ENCODE measurements at regions not wholly inside any gene's neighbourhood (a gene's known extent, or its start where the extent isn't known, plus 50 kb on each side); places are given as distances from the start of the nearest gene placed in this dataset.

DNA sequence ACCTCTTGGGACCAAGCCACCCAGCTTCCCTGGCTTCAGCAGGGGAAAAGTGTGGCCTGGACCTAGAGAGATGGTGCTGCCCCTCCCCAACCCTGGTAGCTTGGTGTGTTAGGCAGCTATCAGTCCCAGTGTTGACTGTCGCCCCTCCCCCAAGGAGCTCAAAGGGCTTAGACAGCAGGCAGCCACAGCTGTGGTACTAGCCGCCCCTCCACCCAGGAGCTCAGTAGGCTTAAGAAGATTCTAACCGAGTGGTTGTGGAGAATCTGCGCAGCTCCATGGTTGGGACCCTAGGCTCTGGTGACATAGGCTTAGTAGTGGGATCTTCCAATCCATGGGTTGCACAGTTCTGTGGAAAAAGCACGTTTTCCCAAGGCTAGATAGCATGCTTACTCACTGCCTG, 458.4 kb upstream of the LRRC4C start:
- DNase-seq (ENCODE audit: low read depth), result no peak
- TF ChIP-seq, protein P1, sequence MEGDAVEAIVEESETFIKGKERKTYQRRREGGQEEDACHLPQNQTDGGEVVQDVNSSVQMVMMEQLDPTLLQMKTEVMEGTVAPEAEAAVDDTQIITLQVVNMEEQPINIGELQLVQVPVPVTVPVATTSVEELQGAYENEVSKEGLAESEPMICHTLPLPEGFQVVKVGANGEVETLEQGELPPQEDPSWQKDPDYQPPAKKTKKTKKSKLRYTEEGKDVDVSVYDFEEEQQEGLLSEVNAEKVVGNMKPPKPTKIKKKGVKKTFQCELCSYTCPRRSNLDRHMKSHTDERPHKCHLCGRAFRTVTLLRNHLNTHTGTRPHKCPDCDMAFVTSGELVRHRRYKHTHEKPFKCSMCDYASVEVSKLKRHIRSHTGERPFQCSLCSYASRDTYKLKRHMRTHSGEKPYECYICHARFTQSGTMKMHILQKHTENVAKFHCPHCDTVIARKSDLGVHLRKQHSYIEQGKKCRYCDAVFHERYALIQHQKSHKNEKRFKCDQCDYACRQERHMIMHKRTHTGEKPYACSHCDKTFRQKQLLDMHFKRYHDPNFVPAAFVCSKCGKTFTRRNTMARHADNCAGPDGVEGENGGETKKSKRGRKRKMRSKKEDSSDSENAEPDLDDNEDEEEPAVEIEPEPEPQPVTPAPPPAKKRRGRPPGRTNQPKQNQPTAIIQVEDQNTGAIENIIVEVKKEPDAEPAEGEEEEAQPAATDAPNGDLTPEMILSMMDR (IDR thresholded peaks at IDR 0.05; ENCODE audit: control insufficient read depth, extremely low read depth, insufficient read depth), result no peak
- H3K4me3 ChIP-seq (ENCODE audit: low read depth, low read length), result no peak overlapping the region

DNA sequence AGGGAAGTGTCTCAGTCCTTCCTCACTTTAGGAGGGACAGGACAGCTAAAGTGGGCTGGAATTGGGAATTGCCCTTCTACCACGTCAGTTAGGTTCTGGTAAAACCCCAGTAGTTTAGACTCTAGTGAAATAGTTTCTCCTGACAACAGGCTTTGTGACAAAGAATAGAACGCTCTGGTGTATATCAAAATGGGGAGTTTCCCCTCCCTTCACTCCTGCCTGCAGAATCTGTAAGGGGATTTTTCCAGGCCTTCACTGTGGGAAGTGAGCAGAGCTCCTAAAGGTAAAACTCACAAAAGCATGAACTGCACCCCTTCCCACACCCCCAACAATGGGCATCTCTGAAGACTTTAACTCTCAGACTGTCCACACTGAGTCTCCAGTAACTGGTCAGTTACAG, 460.9 kb upstream of the LRRC4C start:
- no peak for DNase-seq (ENCODE audit: low read depth)
- TF ChIP-seq, protein P1 (IDR thresholded peaks at IDR 0.05; ENCODE audit: control insufficient read depth, extremely low read depth, insufficient read depth), result no peak
- no peak overlapping the region for H3K4me3 ChIP-seq (ENCODE audit: low read depth, low read length)

DNA sequence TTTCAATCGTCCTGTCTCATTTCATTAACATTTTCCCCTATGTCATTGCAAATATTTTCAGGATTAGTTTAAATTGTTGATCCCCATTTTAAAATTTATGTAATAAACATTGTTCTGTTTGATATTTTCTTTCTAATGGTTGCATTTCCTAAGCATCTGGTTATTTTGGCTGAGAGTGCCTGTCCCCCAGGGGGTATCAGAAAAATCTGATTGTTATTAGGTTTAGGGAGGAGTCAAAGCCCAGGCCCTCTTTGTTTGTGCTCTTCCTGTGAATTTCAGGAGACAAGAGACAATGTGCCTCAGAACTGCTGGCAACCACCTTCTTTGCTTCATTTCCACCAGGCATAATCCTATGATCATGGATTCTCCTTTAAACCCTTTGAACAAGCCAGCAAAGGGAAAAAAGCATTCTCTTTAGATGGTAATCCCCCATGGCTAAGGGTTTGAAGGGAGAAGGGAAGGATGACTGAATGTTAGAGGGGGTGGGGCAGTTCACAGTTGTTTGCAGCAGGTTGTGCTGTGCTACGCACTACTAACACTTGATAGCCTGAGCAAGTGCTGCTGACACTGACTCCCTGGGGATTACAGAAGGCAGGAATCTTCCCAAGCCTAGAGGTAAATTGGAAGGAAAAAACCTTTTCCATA, 462.4 kb upstream of the LRRC4C start:
- no peak overlapping the region for H3K4me3 ChIP-seq (ENCODE audit: low read depth, low read length)
- DNase-seq (ENCODE audit: low read depth), result no peak
- TF ChIP-seq, protein P1 (IDR thresholded peaks at IDR 0.05; ENCODE audit: control insufficient read depth, extremely low read depth, insufficient read depth), result no peak

DNA sequence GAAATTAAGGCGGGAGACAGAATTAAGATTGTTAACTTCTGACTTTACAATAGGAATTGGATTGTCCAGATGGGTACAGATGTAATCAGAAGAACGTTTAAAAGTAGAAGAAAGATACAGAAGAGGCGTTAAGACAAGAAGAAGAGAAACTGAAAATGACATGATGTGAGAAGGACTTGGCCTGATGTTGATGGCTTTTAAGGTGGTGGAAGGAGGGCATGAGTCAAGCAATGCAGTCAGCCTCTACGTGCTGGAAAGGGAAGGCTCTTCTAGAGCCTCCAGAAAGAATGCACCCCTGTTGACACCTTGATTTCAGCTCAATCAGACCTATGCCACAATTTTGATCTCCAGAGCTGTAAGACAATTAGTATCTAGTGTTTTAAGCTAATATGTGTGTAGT, 466.9 kb upstream of the LRRC4C start:
- H3K4me3 ChIP-seq (ENCODE audit: low read depth, low read length), result no peak overlapping the region
- DNase-seq (ENCODE audit: low read depth), result no peak
- TF ChIP-seq, protein P1 (IDR thresholded peaks at IDR 0.05; ENCODE audit: control insufficient read depth, extremely low read depth, insufficient read depth), result no peak

DNA sequence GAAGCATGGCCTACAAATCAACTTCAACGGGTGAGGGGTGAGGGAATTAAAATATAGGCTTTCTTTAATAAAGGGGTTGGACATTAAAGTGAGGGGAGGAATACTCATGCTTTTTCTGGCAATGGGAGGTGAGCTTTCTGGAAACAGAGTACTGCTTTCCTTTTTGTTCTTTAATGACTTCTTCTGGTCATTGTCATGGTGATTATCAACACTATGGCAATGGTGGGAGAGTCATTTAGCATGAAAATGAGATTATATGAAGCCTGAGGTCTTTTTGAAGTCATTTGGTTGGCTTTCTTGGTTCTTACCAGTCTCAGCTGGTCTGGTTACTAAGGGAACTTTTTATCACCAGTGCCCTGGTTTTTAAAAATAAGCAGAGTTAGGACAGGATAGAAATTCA, 475.8 kb upstream of the LRRC4C start:
- TF ChIP-seq, protein P1 (IDR thresholded peaks at IDR 0.05; ENCODE audit: control insufficient read depth, extremely low read depth, insufficient read depth), result no peak
- H3K4me3 ChIP-seq (ENCODE audit: low read depth, low read length), result no peak overlapping the region
- DNase-seq (ENCODE audit: low read depth), result no peak

DNA sequence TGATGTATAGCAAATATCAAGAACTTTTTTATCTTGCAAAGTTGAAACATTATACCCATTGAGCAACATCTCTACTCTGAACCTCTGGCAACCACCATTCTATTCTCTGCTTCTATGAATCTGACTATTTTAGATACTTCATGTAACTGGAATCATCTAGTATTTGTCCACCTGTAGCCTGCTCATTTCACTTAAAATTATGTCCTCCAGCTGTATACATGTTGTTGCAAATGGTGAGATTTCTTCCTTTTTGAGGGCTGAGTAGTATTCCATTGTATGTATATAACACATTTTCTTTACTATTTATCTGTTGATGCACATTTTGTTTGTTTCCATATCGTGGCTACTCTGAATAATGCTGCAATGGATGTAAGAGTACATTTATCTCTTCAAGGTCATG, 476.3 kb upstream of the LRRC4C start:
- TF ChIP-seq, protein P1 (IDR thresholded peaks at IDR 0.05; ENCODE audit: control insufficient read depth, extremely low read depth, insufficient read depth), result no peak
- no peak overlapping the region for H3K4me3 ChIP-seq (ENCODE audit: low read depth, low read length)
- no peak for DNase-seq (ENCODE audit: low read depth)

DNA sequence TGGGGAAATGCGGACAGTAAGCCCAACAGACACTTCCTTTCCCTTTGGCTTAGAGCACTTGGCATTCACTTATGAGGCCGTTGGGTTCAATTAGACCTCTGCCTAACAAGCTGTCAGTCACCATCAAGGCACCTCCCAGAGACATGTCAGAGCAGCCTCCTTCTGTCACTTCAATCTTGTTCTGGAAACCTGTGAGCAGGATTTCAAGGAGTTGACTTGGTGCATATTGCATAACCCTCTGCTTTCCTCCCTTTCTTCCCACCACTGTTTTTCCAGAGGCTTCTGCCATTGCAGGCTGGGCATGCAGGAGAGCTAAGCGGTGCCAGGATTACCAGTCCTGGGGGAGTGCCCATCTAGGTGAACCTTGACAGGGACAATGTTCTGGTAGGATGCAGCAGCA, 484.2 kb upstream of the LRRC4C start:
- no peak overlapping the region for H3K4me3 ChIP-seq (ENCODE audit: low read depth, low read length)
- TF ChIP-seq, protein P1 (IDR thresholded peaks at IDR 0.05; ENCODE audit: control insufficient read depth, extremely low read depth, insufficient read depth), result no peak
- DNase-seq (ENCODE audit: low read depth), result no peak
